Liver (tissue), 8 donors: ENCODE measurements at regions not wholly inside any gene's neighbourhood (a gene's known extent, or its start where the extent isn't known, plus 50 kb on each side); places are given as distances from the start of the nearest gene placed in this dataset.

Experiments used
- DNase-seq: peaks from one replicate; pipeline ENCODE4 v3.0.0-alpha.2; 2017; ENCODE audit warnings: low spot score
- H3K27ac ChIP-seq, 2 donors: one replicate each; pipeline ENCODE4 v1.7.0; 2013; ENCODE audit warnings: inconsistent platforms in 2 of 2, low read length in 2 of 2, control low read depth in 1 of 2, low read depth in 1 of 2, mild to moderate bottlenecking in 1 of 2
- H3K27me3 ChIP-seq, 4 donors: one replicate each; pipeline versions ENCODE4 v1.6.1 to v1.7.0; 2013; ENCODE audit warnings: low read length in 3 of 4, inconsistent platforms in 1 of 4, mild to moderate bottlenecking in 1 of 4, moderate library complexity in 1 of 4; ENCODE audit not compliant: control insufficient read depth in 4 of 4, insufficient read depth in 4 of 4
- H3K36me3 ChIP-seq, 4 donors: one replicate each; pipeline versions ENCODE4 v1.6.1 to v1.7.0; 2013; ENCODE audit warnings: low read length in 3 of 4, mild to moderate bottlenecking in 3 of 4, low read depth in 1 of 4, moderate library complexity in 1 of 4; ENCODE audit not compliant: control insufficient read depth in 4 of 4, insufficient read depth in 3 of 4
- H3K4me1 ChIP-seq, 4 donors: one replicate each; pipeline versions ENCODE4 v1.6.1 to v1.7.0; 2013; ENCODE audit warnings: low read length in 3 of 4, mild to moderate bottlenecking in 3 of 4, moderate library complexity in 1 of 4; ENCODE audit not compliant: control insufficient read depth in 4 of 4, insufficient read depth in 4 of 4
- H3K4me3 ChIP-seq, 3 donors: one replicate each; pipeline versions ENCODE4 v1.6.1 to v1.7.0; 2013; ENCODE audit warnings: low read length in 3 of 3, control low read depth in 1 of 3, low read depth in 1 of 3, mild to moderate bottlenecking in 1 of 3
- H3K9ac ChIP-seq, 2 donors: one replicate each; pipeline ENCODE4 v1.7.0; 2013; ENCODE audit warnings: low read length in 2 of 2, mild to moderate bottlenecking in 2 of 2, moderate library complexity in 2 of 2, control low read depth in 1 of 2, low read depth in 1 of 2
- H3K9me3 ChIP-seq, 4 donors: one replicate each; pipeline versions ENCODE4 v1.6.1 to v1.7.0; 2013; ENCODE audit warnings: low read length in 3 of 4; ENCODE audit not compliant: control insufficient read depth in 4 of 4
- CTCF ChIP-seq: fragments of 150-350 bp; IDR thresholded peaks from 2 replicates; pipeline ENCODE4 v1.5.1; 2017; ENCODE audit warnings: improper control_type of control experiment, low read depth, low read length; ENCODE audit not compliant: missing input control
- EGR1 ChIP-seq, 2 donors: IDR thresholded peaks; 2 replicates each; pipeline ENCODE4 v1.6.1; 2016 to 2018; ENCODE audit warnings: antibody characterized with exemption in 2 of 2, low read depth in 2 of 2
- GABPA ChIP-seq, 2 donors: IDR thresholded peaks in 1 of 2; conservative IDR thresholded peaks in 1 of 2; 2 replicates each; pipeline ENCODE4 v1.6.1; 2016; ENCODE audit warnings: antibody characterized with exemption in 2 of 2, mild to moderate bottlenecking in 1 of 2, moderate library complexity in 1 of 2
- HNF4A ChIP-seq, 2 donors: conservative IDR thresholded peaks; 2 replicates each; pipeline ENCODE4 v1.6.1; 2016; ENCODE audit warnings: antibody characterized with exemption in 2 of 2, mild to moderate bottlenecking in 2 of 2
- HNF4G ChIP-seq: IDR thresholded peaks from 2 replicates; pipeline ENCODE4 v1.6.1; 2016; ENCODE audit warnings: antibody characterized with exemption
- MAX ChIP-seq: IDR thresholded peaks from 2 replicates; pipeline ENCODE4 v1.6.1; 2016; ENCODE audit warnings: antibody characterized with exemption
- NR2F2 ChIP-seq: IDR thresholded peaks from 2 replicates; pipeline ENCODE4 v1.6.1; 2016; ENCODE audit warnings: antibody characterized with exemption
- RAD21 ChIP-seq, 2 donors: IDR thresholded peaks; 2 replicates each; pipeline ENCODE4 v1.6.1; 2016; ENCODE audit warnings: antibody characterized with exemption in 2 of 2, mild to moderate bottlenecking in 2 of 2
- REST ChIP-seq: IDR thresholded peaks from 2 replicates; pipeline ENCODE4 v1.6.1; 2016; ENCODE audit warnings: antibody characterized with exemption, mild to moderate bottlenecking
- SP1 ChIP-seq: IDR thresholded peaks from 2 replicates; pipeline ENCODE4 v1.6.1; 2018; ENCODE audit warnings: antibody characterized with exemption, mild to moderate bottlenecking
- TAF1 ChIP-seq: conservative IDR thresholded peaks from 2 replicates; pipeline ENCODE4 v1.6.1; 2016; ENCODE audit warnings: antibody characterized with exemption, mild to moderate bottlenecking
- YY1 ChIP-seq: IDR thresholded peaks from 2 replicates; pipeline ENCODE4 v1.6.1; 2016; ENCODE audit warnings: antibody characterized with exemption, mild to moderate bottlenecking
- ZBTB33 ChIP-seq: IDR thresholded peaks from 2 replicates; pipeline ENCODE4 v1.6.1; 2016; ENCODE audit warnings: antibody characterized with exemption
- WGBS: extraction: QIAGEN DNeasy Blood & Tissue Kit; methylation state at CpG from one replicate; pipeline ENCODE4 v1.1.7; 2013; 5-methylcytosine and 5-hydroxymethylcytosine counted together
- TF ChIP-seq, protein P1 (sequence below): IDR thresholded peaks from 2 replicates; pipeline ENCODE4 v1.6.1; 2016; ENCODE audit warnings: antibody characterized with exemption
- donor health status: healthy.
- donor health status: healthy.
- donor health status: healthy.
- donor health status: healthy.
- donor health status: healthy.

DNA sequence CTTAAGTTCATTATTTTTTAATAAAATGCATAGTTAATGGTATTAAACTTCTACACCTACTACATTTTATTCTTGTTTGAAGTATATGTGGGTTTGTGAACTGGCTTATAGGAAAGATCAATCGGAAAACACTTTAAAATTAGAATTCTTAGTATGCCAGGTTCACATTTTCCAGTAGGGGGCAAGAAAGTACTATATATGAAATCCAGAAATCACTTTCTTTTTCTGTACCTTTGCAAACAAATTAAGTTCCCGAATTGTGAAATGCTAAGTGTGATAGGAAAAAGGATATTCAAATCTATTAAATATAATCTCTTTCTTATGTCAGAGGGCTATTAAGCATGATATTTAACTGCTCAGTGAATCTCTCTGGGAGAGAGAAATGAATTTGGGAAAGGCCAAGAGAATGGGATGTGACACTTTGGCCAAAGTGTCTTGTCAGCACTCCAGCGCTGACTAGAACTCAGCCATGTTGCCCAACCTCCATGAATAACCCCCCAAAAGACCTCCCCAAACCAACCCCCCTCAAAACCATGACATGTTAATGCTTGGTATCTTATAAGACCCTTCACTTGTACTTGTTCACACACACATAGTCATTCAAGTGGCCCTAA is 122.6 kb upstream of the SLC10A2 start:
- Histone ChIP-seq H3K4me1 (peaks cover 0 to 4% (median 0%) of the 10 kb centered on the region in 4 donors), H3K36me3 (no peaks in the 10 kb centered on the region), H3K9ac (no peak overlapping the region), H3K4me3 (no peak overlapping the region), H3K9me3 (no peaks in the 10 kb centered on the region), H3K27me3 (no peaks in the 10 kb centered on the region), H3K27ac (no peak overlapping the region)
- TF ChIP-seq YY1 (no peak), RAD21 (IDR thresholded peaks at IDR 0.05) (peak; percentile 85), CTCF (peak; percentile 56), TAF1 (no peak), GABPA (IDR thresholded peaks at IDR 0.05 in 1 of 2, conservative IDR thresholded peaks at IDR 0.05 in 1 of 2) (no peak)
- no peak for DNase-seq
- WGBS, result 27% methylated on average over 3 of the region's 3 CpGs

DNA sequence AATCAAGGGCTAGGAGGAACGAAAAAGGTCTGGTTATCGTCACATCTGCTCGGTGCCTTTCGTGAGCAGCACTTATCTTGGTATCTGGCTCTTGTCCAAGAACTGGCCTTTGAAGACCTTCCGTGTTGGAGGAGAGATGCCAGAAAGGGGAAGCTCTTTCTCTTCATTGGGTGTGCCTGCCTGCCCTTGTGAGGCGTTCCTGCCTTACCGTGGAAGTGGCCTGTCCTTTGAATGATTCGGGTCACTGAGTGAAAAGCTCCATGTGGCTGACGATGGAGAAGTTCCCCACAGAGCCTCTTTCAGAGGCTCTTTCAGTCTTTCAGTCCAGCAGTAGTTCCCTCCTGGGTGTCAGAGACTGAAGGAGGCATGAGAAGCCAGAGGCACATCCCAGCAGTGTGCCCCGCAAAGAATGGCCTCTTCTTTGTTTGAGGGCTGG is 121.5 kb upstream of the SLC10A2 start:
- Histone ChIP-seq H3K36me3 (no peaks in the 10 kb centered on the region), H3K27ac (no peak overlapping the region), H3K9me3 (no peaks in the 10 kb centered on the region), H3K9ac (no peak overlapping the region), H3K27me3 (no peaks in the 10 kb centered on the region), H3K4me1 (peaks cover 0 to 4% (median 0%) of the 10 kb centered on the region in 4 donors), H3K4me3 (no peak overlapping the region)
- WGBS, result 70% methylated on average over 10 of the region's 10 CpGs
- DNase-seq, result no peak
- TF ChIP-seq, protein P1, sequence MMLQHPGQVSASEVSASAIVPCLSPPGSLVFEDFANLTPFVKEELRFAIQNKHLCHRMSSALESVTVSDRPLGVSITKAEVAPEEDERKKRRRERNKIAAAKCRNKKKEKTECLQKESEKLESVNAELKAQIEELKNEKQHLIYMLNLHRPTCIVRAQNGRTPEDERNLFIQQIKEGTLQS, result no peak
- TF ChIP-seq HNF4G, result no peak
- no peak for TF ChIP-seq NR2F2
- no peak for TF ChIP-seq GABPA (IDR thresholded peaks at IDR 0.05 in 1 of 2, conservative IDR thresholded peaks at IDR 0.05 in 1 of 2)
- TF ChIP-seq SP1, result no peak
- no peak for TF ChIP-seq HNF4A (conservative IDR thresholded peaks at IDR 0.05)

- DNase-seq, result no peak
- 92% methylated on average over 2 of the region's 2 CpGs for WGBS
- H3K27ac ChIP-seq, result no peak overlapping the region
- no peak overlapping the region for H3K4me3 ChIP-seq
- no peaks in the 10 kb centered on the region for H3K36me3 ChIP-seq
- TF ChIP-seq NR2F2 (no peak), REST (no peak), HNF4G (no peak), MAX (no peak), EGR1 (IDR thresholded peaks at IDR 0.05; ENCODE audit: low read depth in 2 of 2) (no peak), ZBTB33 (no peak), GABPA (IDR thresholded peaks at IDR 0.05 in 1 of 2, conservative IDR thresholded peaks at IDR 0.05 in 1 of 2) (no peak), TAF1 (no peak)
- TF ChIP-seq, protein P1, result no peak
- no peaks in the 10 kb centered on the region for H3K9me3 ChIP-seq
- H3K4me1 ChIP-seq, result peaks cover 0 to 4% (median 0%) of the 10 kb centered on the region in 4 donors
- no peaks in the 10 kb centered on the region for H3K27me3 ChIP-seq
- H3K9ac ChIP-seq, result no peak overlapping the region
These were observed 118.2 kb upstream of the SLC10A2 start for GRCh38 chr13:103184413-103184812.
